Mesenchymal stem cell (in vitro differentiated cells and primary cell): ENCODE measurements at regions not wholly inside any gene's neighbourhood (a gene's known extent, or its start where the extent isn't known, plus 50 kb on each side); places are given as distances from the start of the nearest gene placed in this dataset.

Experiments used
- DNase-seq: peaks from one replicate; pipeline ENCODE4 v3.0.0-alpha.2; 2013
- H2AFZ ChIP-seq: one replicate; pipeline ENCODE4 v1.6.1; 2013; ENCODE audit warnings: low read depth, mild to moderate bottlenecking, control low read depth, inconsistent platforms, low read length, moderate library complexity
- H2AK5ac ChIP-seq: 2 replicates; pipeline ENCODE4 v1.6.1; 2013; ENCODE audit warnings: low read length, moderate library complexity, mild to moderate bottlenecking, inconsistent platforms; ENCODE audit not compliant: severe bottlenecking
- H2BK120ac ChIP-seq: one replicate; pipeline ENCODE4 v1.6.1; 2013; ENCODE audit warnings: low read depth, mild to moderate bottlenecking, inconsistent platforms, low read length, moderate library complexity
- H2BK12ac ChIP-seq, 2 experiments: one replicate each; pipeline ENCODE4 v1.6.1; 2013; ENCODE audit warnings: inconsistent platforms in 2 of 2, low read length in 2 of 2, mild to moderate bottlenecking in 2 of 2, moderate library complexity in 2 of 2, control low read depth in 1 of 2
- H2BK15ac ChIP-seq: one replicate; pipeline ENCODE4 v1.6.1; 2013; ENCODE audit warnings: mild to moderate bottlenecking, low read depth, inconsistent platforms; ENCODE audit not compliant: poor library complexity, severe bottlenecking
- H2BK5ac ChIP-seq: 2 replicates; pipeline ENCODE4 v1.6.1; 2013; ENCODE audit warnings: low read depth, mild to moderate bottlenecking, low read length, control low read depth, inconsistent platforms; ENCODE audit not compliant: poor library complexity, severe bottlenecking
- H3K14ac ChIP-seq, 2 experiments: one replicate each; pipeline ENCODE4 v1.6.1; 2013; ENCODE audit warnings: inconsistent platforms in 2 of 2, low read length in 2 of 2, control low read depth in 1 of 2, mild to moderate bottlenecking in 1 of 2, moderate library complexity in 1 of 2
- H3K18ac ChIP-seq, 2 experiments: one replicate each; pipeline ENCODE4 v1.6.1; 2013; ENCODE audit warnings: inconsistent platforms in 2 of 2, low read length in 2 of 2, control low read depth in 1 of 2, low read depth in 1 of 2, mild to moderate bottlenecking in 1 of 2
- H3K23ac ChIP-seq, 2 experiments: one replicate each; pipeline ENCODE4 v1.6.1; 2013; ENCODE audit warnings: inconsistent platforms in 2 of 2, low read length in 2 of 2, mild to moderate bottlenecking in 2 of 2, moderate library complexity in 2 of 2, control low read depth in 1 of 2
- H3K27ac ChIP-seq: 2 replicates; pipeline ENCODE4 v1.5.1; 2013; ENCODE audit warnings: mild to moderate bottlenecking, moderate library complexity, low read length, control low read depth, inconsistent platforms; ENCODE audit not compliant: poor library complexity, severe bottlenecking
- H3K27me3 ChIP-seq, 2 experiments: 2 replicates each; pipeline versions ENCODE4 v1.6.1 to v1.7.0; 2013; ENCODE audit warnings: low read length in 2 of 2, mild to moderate bottlenecking in 2 of 2, moderate library complexity in 2 of 2, control low read depth in 1 of 2, inconsistent platforms in 1 of 2; ENCODE audit not compliant: control insufficient read depth in 1 of 2, insufficient read depth in 1 of 2
- H3K36me3 ChIP-seq, 2 experiments: 2 replicates each; pipeline versions ENCODE4 v1.6.1 to v1.7.0; 2013; ENCODE audit warnings: low read length in 2 of 2, control low read depth in 1 of 2, inconsistent platforms in 1 of 2, low read depth in 1 of 2, mild to moderate bottlenecking in 1 of 2; ENCODE audit not compliant: insufficient read depth in 2 of 2, control insufficient read depth in 1 of 2
- H3K4ac ChIP-seq, 2 experiments: one replicate each; pipeline ENCODE4 v1.6.1; 2013; ENCODE audit warnings: inconsistent platforms in 2 of 2, low read length in 2 of 2, mild to moderate bottlenecking in 2 of 2, moderate library complexity in 2 of 2, control low read depth in 1 of 2, low read depth in 1 of 2
- H3K4me1 ChIP-seq: 2 replicates; pipeline ENCODE4 v1.6.1; 2013; ENCODE audit warnings: low read depth, low read length, control low read depth; ENCODE audit not compliant: control insufficient read depth, insufficient read depth
- H3K4me2 ChIP-seq: 2 replicates; pipeline ENCODE4 v1.6.1; 2013; ENCODE audit warnings: low read length, mild to moderate bottlenecking, inconsistent platforms; ENCODE audit not compliant: poor library complexity, severe bottlenecking
- H3K4me3 ChIP-seq, 2 experiments: 2 replicates each; pipeline versions ENCODE4 v1.5.1 to v1.7.0; 2013; ENCODE audit warnings: low read length in 2 of 2, mild to moderate bottlenecking in 2 of 2, control low read depth in 1 of 2, low read depth in 1 of 2; ENCODE audit not compliant: insufficient read depth in 1 of 2
- H3K79me1 ChIP-seq: replicated peaks from 2 replicates; pipeline ENCODE4 v1.6.1; 2013; ENCODE audit warnings: mild to moderate bottlenecking, control low read depth, low read length, inconsistent platforms; ENCODE audit not compliant: poor library complexity, severe bottlenecking
- H3K9ac ChIP-seq: 2 replicates; pipeline ENCODE4 v1.7.0; 2013; ENCODE audit warnings: mild to moderate bottlenecking, low read length, moderate library complexity
- H3K9me3 ChIP-seq: 2 replicates; pipeline ENCODE4 v1.7.0; 2013; ENCODE audit warnings: mild to moderate bottlenecking, low read length; ENCODE audit not compliant: control insufficient read depth
- H4K8ac ChIP-seq: one replicate; pipeline ENCODE4 v1.6.1; 2013; ENCODE audit warnings: inconsistent platforms, mild to moderate bottlenecking, low read length, moderate library complexity
- H4K91ac ChIP-seq: one replicate; pipeline ENCODE4 v1.6.1; 2013; ENCODE audit warnings: mild to moderate bottlenecking, low read length, inconsistent platforms
- WGBS: methylation state at CpG from one replicate; pipeline ENCODE4 v1.1.7; 2013; ENCODE audit warnings: mixed read lengths; 5-methylcytosine and 5-hydroxymethylcytosine counted together

DNA sequence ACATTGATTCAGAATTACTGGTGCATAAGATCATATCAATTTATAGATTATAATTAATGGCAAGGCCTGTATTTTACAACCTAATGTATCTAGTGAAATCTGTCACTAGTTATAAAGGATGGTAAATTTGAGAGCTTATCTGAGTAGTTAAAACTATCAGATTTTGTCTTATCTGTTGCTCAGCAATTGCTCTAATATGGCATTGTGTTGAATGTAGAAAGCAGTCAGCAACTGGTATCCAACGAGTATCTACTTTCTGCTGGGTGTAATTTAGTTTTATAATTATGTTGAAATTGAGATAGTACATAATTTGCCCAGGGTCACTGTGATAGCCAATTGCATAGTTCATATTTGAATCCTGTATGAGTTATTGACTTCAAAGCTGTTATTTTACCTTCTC is 1005.7 kb downstream of the CDH11 start:
- no peak overlapping the region for H4K91ac ChIP-seq
- no peak overlapping the region for H3K4ac ChIP-seq
- H3K4me1 ChIP-seq: no peaks in the 10 kb centered on the region
- no peak overlapping the region for H4K8ac ChIP-seq
- H2BK12ac ChIP-seq: no peak overlapping the region
- H2AK5ac ChIP-seq: no peak overlapping the region
- no peak overlapping the region for H3K4me3 ChIP-seq
- H3K79me1 ChIP-seq: no peaks in the 10 kb centered on the region
- H2BK5ac ChIP-seq: no peak overlapping the region
- H3K9me3 ChIP-seq: no peaks in the 10 kb centered on the region
- no peak overlapping the region for H2BK15ac ChIP-seq
- no peak for DNase-seq
- H3K9ac ChIP-seq: no peak overlapping the region
- no peaks in the 10 kb centered on the region for H3K27me3 ChIP-seq
- H2BK120ac ChIP-seq: no peak overlapping the region
- H2AFZ ChIP-seq: no peak overlapping the region
- H3K18ac ChIP-seq: no peak overlapping the region
- H3K14ac ChIP-seq: no peak overlapping the region
- no peak overlapping the region for H3K27ac ChIP-seq
- 93% methylated on average over 1 of the region's 1 CpG for WGBS
- no peak overlapping the region for H3K4me2 ChIP-seq
- no peak overlapping the region for H3K23ac ChIP-seq
- no peaks in the 10 kb centered on the region for H3K36me3 ChIP-seq

DNA sequence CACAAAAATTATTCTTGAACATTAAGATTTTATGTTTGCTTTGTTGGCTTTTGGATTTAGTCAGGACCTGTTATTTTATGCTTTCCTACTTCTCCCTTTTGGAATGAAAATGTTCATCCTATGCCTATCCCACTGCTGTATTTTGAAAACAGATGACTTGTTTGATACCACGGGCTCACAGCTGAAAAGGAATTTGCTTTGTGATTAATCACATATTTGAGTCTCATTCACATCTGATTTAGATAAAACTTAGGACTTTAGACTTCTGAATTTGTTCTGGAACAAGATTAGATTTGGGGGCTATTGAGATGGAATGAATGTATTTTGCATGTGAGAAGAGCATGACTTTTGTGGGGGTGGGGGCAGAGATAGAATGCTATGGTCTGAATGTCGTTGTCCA is 1012.6 kb downstream of the CDH11 start:
- no peak overlapping the region for H4K8ac ChIP-seq
- H2BK5ac ChIP-seq: no peak overlapping the region
- H3K14ac ChIP-seq: no peak overlapping the region
- H3K9ac ChIP-seq: no peak overlapping the region
- no peak overlapping the region for H3K18ac ChIP-seq
- H3K36me3 ChIP-seq: no peaks in the 10 kb centered on the region
- WGBS: no CpG with 5 or more reads among the region's 2 CpGs
- H3K23ac ChIP-seq: no peak overlapping the region
- no peak overlapping the region for H3K4ac ChIP-seq
- no peak overlapping the region for H3K4me3 ChIP-seq
- H4K91ac ChIP-seq: no peak overlapping the region
- no peak for DNase-seq
- no peaks in the 10 kb centered on the region for H3K79me1 ChIP-seq
- H3K27me3 ChIP-seq: no peaks in the 10 kb centered on the region
- H3K4me1 ChIP-seq: no peaks in the 10 kb centered on the region
- H3K9me3 ChIP-seq: no peaks in the 10 kb centered on the region
- H2BK120ac ChIP-seq: no peak overlapping the region
- H3K4me2 ChIP-seq: no peak overlapping the region
- H2BK12ac ChIP-seq: no peak overlapping the region
- no peak overlapping the region for H3K27ac ChIP-seq
- H2AK5ac ChIP-seq: no peak overlapping the region
- H2AFZ ChIP-seq: no peak overlapping the region
- H2BK15ac ChIP-seq: no peak overlapping the region

DNA sequence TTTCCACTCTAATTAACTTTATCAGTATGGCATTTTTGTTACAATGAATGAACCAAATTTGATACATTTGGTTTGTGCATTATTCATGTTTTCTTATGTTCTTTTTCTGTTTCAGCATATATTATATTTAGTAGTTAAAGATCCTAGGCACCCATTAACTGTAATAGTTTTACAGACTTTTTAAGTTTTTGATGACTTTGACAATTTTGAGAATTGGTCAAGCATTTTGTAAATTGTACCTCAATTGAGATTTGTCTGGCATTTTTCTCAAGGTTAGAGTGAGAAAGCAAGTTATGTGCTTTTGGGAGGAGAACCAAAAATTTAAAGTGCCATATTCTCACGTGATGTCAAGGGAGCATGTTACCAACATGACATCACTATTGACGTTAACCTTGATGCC is 1019.2 kb downstream of the CDH11 start:
- Histone ChIP-seq H3K14ac (no peak overlapping the region), H3K36me3 (no peaks in the 10 kb centered on the region), H3K27me3 (no peaks in the 10 kb centered on the region), H3K9me3 (peaks cover 3% of the 10 kb centered on the region), H2BK12ac (no peak overlapping the region), H2BK15ac (no peak overlapping the region), H3K27ac (no peak overlapping the region), H2BK5ac (no peak overlapping the region), H3K18ac (no peak overlapping the region), H3K23ac (no peak overlapping the region), H3K4me2 (no peak overlapping the region), H3K4ac (no peak overlapping the region), H2AK5ac (no peak overlapping the region), H4K8ac (no peak overlapping the region), H3K79me1 (no peaks in the 10 kb centered on the region), H3K4me3 (no peak overlapping the region), H3K4me1 (no peaks in the 10 kb centered on the region), H3K9ac (no peak overlapping the region), H4K91ac (no peak overlapping the region), H2BK120ac (no peak overlapping the region), H2AFZ (no peak overlapping the region)
- no peak for DNase-seq
- 100% methylated on average over 2 of the region's 2 CpGs for WGBS

GRCh38 chr16:64098451-64098850 is 1023.4 kb downstream of the CDH11 start:
- Histone ChIP-seq H4K8ac (no peak overlapping the region), H2AK5ac (no peak overlapping the region), H3K79me1 (no peaks in the 10 kb centered on the region), H3K36me3 (no peaks in the 10 kb centered on the region), H3K14ac (no peak overlapping the region), H3K27me3 (no peaks in the 10 kb centered on the region), H2BK15ac (no peak overlapping the region), H3K27ac (no peak overlapping the region), H3K23ac (no peak overlapping the region), H3K4me3 (no peak overlapping the region), H3K9me3 (peaks cover 8% of the 10 kb centered on the region), H2AFZ (no peak overlapping the region), H3K4me2 (no peak overlapping the region), H2BK120ac (no peak overlapping the region), H3K9ac (no peak overlapping the region), H3K18ac (no peak overlapping the region), H2BK5ac (no peak overlapping the region), H3K4ac (no peak overlapping the region), H4K91ac (no peak overlapping the region), H3K4me1 (no peaks in the 10 kb centered on the region), H2BK12ac (no peak overlapping the region)
- no CpG with 5 or more reads among the region's 1 CpG for WGBS
- no peak for DNase-seq
